ENCODE measurements at regions not wholly inside any gene's neighbourhood (a gene's known extent, or its start where the extent isn't known, plus 50 kb on each side); places are given as distances from the start of the nearest gene placed in this dataset.

GRCh38 chr9:88302579-88303324 lies 85.5 kb upstream of the SPIN1 start:
- TF ChIP-seq, protein P1, sequence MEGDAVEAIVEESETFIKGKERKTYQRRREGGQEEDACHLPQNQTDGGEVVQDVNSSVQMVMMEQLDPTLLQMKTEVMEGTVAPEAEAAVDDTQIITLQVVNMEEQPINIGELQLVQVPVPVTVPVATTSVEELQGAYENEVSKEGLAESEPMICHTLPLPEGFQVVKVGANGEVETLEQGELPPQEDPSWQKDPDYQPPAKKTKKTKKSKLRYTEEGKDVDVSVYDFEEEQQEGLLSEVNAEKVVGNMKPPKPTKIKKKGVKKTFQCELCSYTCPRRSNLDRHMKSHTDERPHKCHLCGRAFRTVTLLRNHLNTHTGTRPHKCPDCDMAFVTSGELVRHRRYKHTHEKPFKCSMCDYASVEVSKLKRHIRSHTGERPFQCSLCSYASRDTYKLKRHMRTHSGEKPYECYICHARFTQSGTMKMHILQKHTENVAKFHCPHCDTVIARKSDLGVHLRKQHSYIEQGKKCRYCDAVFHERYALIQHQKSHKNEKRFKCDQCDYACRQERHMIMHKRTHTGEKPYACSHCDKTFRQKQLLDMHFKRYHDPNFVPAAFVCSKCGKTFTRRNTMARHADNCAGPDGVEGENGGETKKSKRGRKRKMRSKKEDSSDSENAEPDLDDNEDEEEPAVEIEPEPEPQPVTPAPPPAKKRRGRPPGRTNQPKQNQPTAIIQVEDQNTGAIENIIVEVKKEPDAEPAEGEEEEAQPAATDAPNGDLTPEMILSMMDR (IDR thresholded peaks at IDR 0.05): no peak
- no peak for TF ChIP-seq POLR2A (IDR thresholded peaks at IDR 0.05)
